ENCODE measurements at regions not wholly inside any gene's neighbourhood (a gene's known extent, or its start where the extent isn't known, plus 50 kb on each side); places are given as distances from the start of the nearest gene placed in this dataset.

- no peak for DNase-seq
Observed at GRCh38 chr20:10807013-10807412, 133.2 kb upstream of the JAG1 start.

DNA sequence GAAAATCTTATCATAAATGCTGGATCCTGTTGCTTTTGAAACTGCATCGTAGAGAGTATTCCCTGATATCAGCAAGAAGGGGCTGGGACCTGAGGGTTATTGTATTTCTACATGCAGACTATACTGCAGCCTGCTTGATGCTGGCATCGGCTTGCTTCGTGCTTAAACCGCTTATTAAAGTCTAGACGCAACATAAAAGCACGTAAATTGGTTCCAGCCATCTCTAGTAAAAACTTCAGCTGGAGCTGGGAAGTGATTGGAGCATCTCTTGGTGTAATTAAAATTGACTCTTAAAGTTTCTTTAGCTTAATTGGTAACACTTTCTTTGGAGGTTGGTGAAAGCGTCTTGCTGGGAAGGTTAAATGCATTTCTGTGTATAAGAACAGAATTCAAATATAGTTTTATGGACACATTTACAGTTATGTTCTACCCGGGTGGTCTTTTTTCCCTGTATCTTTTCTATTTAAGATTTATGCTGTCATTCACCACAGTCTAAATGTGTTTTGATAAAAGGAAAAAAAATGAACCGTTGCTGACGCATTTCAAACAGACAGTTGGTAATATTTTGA lies 139.0 kb upstream of the JAG1 start:
- DNase-seq = no peak

DNA sequence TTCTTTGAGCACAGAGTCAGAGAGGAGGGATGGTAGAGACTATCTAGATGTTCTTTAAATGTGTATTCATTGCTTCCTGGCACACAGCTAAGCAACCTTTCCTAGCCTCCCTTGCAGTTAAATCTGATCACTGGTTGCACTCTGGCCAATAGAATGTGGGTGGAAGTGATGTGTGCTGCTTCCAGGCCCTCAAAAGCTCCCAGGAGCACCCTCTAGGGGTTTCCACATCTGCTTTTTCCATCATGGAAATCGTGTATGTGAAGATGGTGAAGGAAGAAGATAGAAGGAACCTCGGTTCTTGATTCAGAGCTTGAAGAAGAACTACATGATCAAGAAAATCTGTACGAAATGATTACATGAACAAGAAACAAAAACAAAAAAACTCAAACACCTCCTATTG lies 149.8 kb upstream of the JAG1 start:
- no peak for DNase-seq

DNA sequence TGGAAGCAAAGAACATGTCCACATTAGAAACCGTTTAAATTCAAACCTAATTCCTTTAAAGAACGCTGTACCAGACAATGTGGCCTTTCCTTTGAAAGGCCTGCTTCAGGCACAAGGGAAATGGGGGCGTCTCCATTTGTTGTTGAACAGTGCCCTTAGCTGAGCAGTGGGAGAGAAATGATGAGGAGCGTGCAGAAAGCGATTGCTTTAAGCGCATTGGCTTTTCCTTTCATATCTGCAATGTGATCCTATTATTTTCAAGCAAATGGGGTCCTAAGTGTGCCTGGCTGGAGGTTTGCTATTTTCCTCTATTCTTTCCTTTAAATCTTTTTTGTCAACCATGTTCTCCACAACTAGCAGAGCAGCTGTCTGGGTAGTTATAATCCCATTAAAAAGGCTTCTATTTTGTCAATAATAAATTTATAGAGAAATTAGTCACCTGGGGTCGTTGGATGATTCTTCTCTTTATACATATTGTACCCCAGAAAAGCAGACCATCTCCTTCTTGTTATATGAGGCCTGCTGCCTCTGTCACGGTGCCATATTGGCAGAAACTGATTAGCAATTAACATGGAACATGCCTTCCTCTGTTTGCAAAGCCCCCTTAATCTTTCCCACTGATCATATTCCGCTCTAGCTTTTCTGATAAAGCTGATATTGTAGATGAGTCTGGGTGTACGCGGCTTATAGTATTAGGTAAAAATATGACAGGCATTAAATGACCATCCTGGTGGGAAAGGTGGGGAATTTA lies 151.1 kb upstream of the JAG1 start:
- DNase-seq = no peak

GRCh38 chr20:10826111-10826510 lies 152.3 kb upstream of the JAG1 start:
- no peak for DNase-seq

DNA sequence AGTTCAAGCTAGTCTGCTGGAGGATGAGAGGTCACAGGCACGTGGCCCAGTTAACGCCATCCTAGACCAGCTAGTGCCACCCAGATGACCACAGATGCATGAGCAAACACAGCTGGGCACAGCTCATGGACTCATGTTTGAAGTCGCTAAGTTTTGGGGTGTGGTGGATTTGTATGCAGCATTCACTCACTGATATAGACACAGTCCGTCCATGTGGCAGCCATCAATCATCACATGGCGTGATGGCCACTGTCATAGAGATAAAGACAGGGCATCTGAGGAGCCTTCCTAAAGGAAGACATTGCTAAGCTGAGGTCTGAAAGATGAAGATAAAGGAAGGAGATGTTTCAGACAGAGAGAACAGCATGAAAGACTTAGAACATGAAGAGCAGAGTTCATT lies 154.4 kb upstream of the JAG1 start:
- no peak for DNase-seq

DNA sequence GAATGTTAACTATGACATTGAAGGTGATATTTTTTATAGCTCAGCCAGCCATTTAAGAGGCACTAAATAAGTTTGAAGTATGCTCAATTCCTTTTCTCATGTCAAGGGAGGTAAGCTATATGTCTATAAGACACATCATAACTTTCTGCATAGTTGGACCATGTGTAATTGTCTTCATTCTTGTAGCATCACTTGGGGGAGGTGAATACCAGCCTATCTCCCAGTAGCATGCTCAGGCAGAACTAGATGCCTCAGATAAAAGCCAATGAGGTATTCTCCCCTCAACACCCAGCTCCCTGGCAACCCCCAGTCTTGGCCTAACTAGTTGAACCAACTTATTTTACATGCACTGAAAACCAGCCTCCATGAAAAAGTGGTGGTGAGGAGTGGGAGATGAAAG lies 158.3 kb upstream of the JAG1 start:
- DNase-seq = no peak

DNA sequence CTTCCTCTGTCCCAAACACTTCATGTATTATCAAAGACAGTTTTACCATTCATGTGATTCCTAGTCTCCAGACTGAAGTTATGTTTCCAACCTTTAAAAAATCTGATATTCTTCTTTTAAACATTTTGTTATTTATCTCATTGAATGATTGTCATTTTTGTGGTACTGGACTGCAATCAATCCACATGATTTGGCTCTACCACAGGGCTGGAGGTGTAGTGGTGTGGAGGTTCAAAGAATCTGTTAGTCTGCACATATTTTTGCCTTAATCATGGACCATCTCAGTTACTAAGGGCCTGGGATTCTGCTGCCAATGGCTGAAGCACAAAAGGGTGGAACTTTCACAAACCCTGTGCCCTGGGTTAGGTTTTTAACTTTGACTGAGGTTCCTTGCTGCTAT lies 164.1 kb upstream of the JAG1 start:
- DNase-seq = no peak

GRCh38 chr20:10842116-10842515 lies 168.3 kb upstream of the JAG1 start:
- DNase-seq = no peak

GRCh38 chr20:10843146-10843711 lies 169.4 kb upstream of the JAG1 start:
- DNase-seq = no peak

GRCh38 chr20:10846766-10847165 lies 173.0 kb upstream of the JAG1 start:
- DNase-seq = no peak

- no peak for DNase-seq
Observed at GRCh38 chr20:10848810-10849370, 175.1 kb upstream of the JAG1 start.

DNA sequence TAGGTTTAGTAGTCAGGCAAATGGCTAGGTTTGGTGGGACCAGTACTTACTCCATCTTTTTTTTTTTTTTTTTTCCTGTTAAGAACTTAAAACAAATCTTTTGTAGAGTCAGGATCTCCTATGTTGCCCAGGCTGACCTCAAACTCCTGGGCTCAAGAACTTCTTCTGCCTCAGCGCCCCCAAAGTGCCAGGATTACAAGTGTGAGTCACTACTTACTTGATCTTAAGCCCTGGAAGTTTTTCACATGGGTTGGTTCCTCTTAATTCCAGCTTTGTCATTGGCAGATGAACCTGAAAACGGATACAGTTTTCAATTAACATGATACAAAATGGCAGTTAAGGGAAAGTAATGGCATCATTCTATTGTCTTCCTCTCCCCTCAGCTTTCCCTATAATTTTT lies 179.4 kb upstream of the JAG1 start:
- no peak for DNase-seq

- DNase-seq = no peak
Observed at GRCh38 chr20:10853731-10854130, 179.9 kb upstream of the JAG1 start.

DNA sequence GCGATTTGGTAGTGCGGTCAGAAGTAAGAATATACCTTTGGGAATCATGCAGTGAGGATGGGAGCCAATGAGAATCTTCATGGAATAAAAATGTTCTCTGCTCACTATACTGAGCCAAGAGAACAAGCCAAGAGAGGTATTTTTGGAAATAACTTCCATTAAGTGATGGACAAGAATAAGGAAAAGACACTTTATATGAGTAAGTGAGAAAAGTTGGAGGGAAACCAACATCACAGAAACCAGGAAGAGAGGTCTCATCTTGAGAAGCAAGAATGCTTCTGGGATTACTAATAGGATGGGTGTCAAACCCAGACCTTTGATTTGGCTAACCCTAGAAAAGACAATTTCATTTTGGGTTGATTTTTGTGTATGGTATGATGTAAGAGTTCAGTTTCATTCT lies 181.2 kb upstream of the JAG1 start:
- DNase-seq = no peak

GRCh38 chr20:10855778-10856177 lies 182.0 kb upstream of the JAG1 start:
- no peak for DNase-seq

GRCh38 chr20:10856237-10857015 lies 182.6 kb upstream of the JAG1 start:
- DNase-seq = no peak

GRCh38 chr20:10857352-10858070 lies 183.7 kb upstream of the JAG1 start:
- DNase-seq = no peak

DNA sequence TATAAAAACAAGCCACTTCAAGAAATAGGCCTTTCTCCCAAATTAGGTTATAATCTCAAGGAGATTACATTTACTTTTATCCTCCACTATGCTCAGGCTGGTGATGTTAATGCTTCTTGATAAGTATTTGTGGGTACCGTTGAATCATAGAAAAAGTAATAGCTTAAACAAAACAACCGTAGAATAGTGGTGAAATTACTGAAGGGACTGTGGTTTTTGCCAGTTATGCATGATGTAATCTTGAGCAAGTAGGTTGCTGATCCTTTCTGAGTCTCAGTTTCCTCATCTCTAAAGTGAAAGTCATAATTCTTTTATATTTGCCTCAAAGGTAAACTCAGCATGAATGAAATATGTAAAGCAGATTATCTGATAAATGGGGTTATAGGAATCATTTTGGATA lies 187.3 kb upstream of the JAG1 start:
- no peak for DNase-seq

- DNase-seq = no peak
Observed at GRCh38 chr20:10861619-10862018, 187.8 kb upstream of the JAG1 start.

- DNase-seq = no peak
Observed at GRCh38 chr20:10863337-10864060, 189.7 kb upstream of the JAG1 start.

- DNase-seq = no peak
Observed at GRCh38 chr20:10864076-10864672, 190.4 kb upstream of the JAG1 start.
